HG03442 (cell line): ENCODE measurements at regions not wholly inside any gene's neighbourhood (a gene's known extent, or its start where the extent isn't known, plus 50 kb on each side); places are given as distances from the start of the nearest gene placed in this dataset.

Source experiments
- ATAC-seq: cut with Tn5 transposase; IDR thresholded peaks from one replicate; pipeline ENCODE4 v1.9.1; 2021; ENCODE audit warnings: mild to moderate bottlenecking, moderate library complexity; ENCODE audit not compliant: unreplicated experiment

GRCh38 chr11:92644595-92645445, 324.6 kb upstream of the MTNR1B start:
- no peak for ATAC-seq

GRCh38 chr11:92651159-92651558, 318.3 kb upstream of the MTNR1B start:
- ATAC-seq, result no peak

- no peak for ATAC-seq
These were observed 316.0 kb upstream of the MTNR1B start for GRCh38 chr11:92653454-92653853.

- ATAC-seq, result no peak
These were observed 312.7 kb upstream of the MTNR1B start for GRCh38 chr11:92656783-92657182.

GRCh38 chr11:92657226-92657625, 312.2 kb upstream of the MTNR1B start:
- no peak for ATAC-seq

- ATAC-seq, result no peak
These were observed 310.7 kb upstream of the MTNR1B start for GRCh38 chr11:92658733-92659132.

- no peak for ATAC-seq
These were observed 309.7 kb upstream of the MTNR1B start for GRCh38 chr11:92659793-92660192.

GRCh38 chr11:92662601-92663360, 306.7 kb upstream of the MTNR1B start:
- ATAC-seq, result no peak

GRCh38 chr11:92663539-92663938, 305.9 kb upstream of the MTNR1B start:
- no peak for ATAC-seq

- ATAC-seq, result no peak
These were observed 301.8 kb upstream of the MTNR1B start for GRCh38 chr11:92667486-92668152.

GRCh38 chr11:92670308-92670890, 299.1 kb upstream of the MTNR1B start:
- no peak for ATAC-seq

- ATAC-seq, result no peak
These were observed 298.4 kb upstream of the MTNR1B start for GRCh38 chr11:92671081-92671480.

GRCh38 chr11:92675303-92675702, 294.1 kb upstream of the MTNR1B start:
- ATAC-seq, result no peak

- ATAC-seq, result no peak
These were observed 293.6 kb upstream of the MTNR1B start for GRCh38 chr11:92675810-92676209.

- ATAC-seq, result no peak
These were observed 291.3 kb upstream of the MTNR1B start for GRCh38 chr11:92678008-92678611.

- ATAC-seq, result no peak
These were observed 287.9 kb upstream of the MTNR1B start for GRCh38 chr11:92681586-92681985.

GRCh38 chr11:92682136-92682535, 287.3 kb upstream of the MTNR1B start:
- ATAC-seq, result no peak

GRCh38 chr11:92682952-92683351, 286.5 kb upstream of the MTNR1B start:
- no peak for ATAC-seq

GRCh38 chr11:92685049-92685448, 284.4 kb upstream of the MTNR1B start:
- ATAC-seq, result no peak

- no peak for ATAC-seq
These were observed 281.7 kb upstream of the MTNR1B start for GRCh38 chr11:92687724-92688123.

- no peak for ATAC-seq
These were observed 281.0 kb upstream of the MTNR1B start for GRCh38 chr11:92688416-92688815.
